ENCODE measurements at regions not wholly inside any gene's neighbourhood (a gene's known extent, or its start where the extent isn't known, plus 50 kb on each side); places are given as distances from the start of the nearest gene placed in this dataset.

GRCh38 chr1:95620076-95620475 is 386.1 kb downstream of the RWDD3 start:
- Histone ChIP-seq H3K4me2 (ENCODE audit: low read depth, low read length) (no peak overlapping the region), H3K27me3 (ENCODE audit: control insufficient read depth in 1 of 2, insufficient read depth in 2 of 2, low read length in 2 of 2) (no peaks in the 10 kb centered on the region), H3K4me3 (replicated peaks in 1 of 3; ENCODE audit: insufficient read depth in 1 of 3, low read depth in 2 of 3, low read length in 3 of 3) (no peak overlapping the region), H3K9me3 (ENCODE audit: low read length) (no peaks in the 10 kb centered on the region), H3K27ac (ENCODE audit: extremely low read length, insufficient read depth, low read length) (no peak overlapping the region), H4K20me1 (ENCODE audit: insufficient read depth, low read length) (no peaks in the 10 kb centered on the region), H3K36me3 (replicated peaks in 1 of 2; ENCODE audit: control insufficient read depth in 1 of 2, insufficient read depth in 2 of 2, low read length in 2 of 2) (no peaks in the 10 kb centered on the region), H3K9ac (ENCODE audit: insufficient read depth, low read depth, low read length) (no peak overlapping the region), H2AFZ (ENCODE audit: low read length) (no peak overlapping the region), H3K79me2 (ENCODE audit: insufficient read depth, low read length) (no peaks in the 10 kb centered on the region), H3K4me1 (ENCODE audit: insufficient read depth, low read length) (peaks cover 2% of the 10 kb centered on the region; the same call in 1 of the 2 replicates)
- WGBS (ENCODE audit: low lambda C conversion rate): 55% methylated on average over 5 of the region's 5 CpGs
- ChIA-PET POLR2A (no interaction called here), CTCF (ENCODE audit: low intra/inter-chr PET ratio, low total read pairs) (no interaction called here)
- TF ChIP-seq MAFK (conservative IDR thresholded peaks at IDR 0.05 in 1 of 2, IDR thresholded peaks at IDR 0.05 in 1 of 2; ENCODE audit: low read length in 2 of 2) (peak in 1 of 2 experiments; percentile 34; a peak in 3 of 4 replicates), HMGXB3 (CRISPR knock-in tag; IDR thresholded peaks at IDR 0.05; ENCODE audit: borderline replicate concordance) (no peak)
- no peak for ATAC-seq
- in situ Hi-C loops (cut with HindIII; ENCODE audit: extremely low pct_ligation_motif_present, low pct_unique_long_range_greater_than_20kb) (no loop called here), intact Hi-C loops (cut with micrococcal nuclease; ENCODE audit: unreplicated experiment) (no loop called here)
- no peak for DNase-seq (ENCODE audit: low spot score)
- FAIRE-seq: no peak
- no TSS peak for BruUV-seq (replicated peaks)

- FAIRE-seq: no peak
- no TSS peak for BruUV-seq (replicated peaks)
- Histone ChIP-seq H3K27ac (ENCODE audit: extremely low read length, insufficient read depth, low read length) (no peak overlapping the region), H3K79me2 (ENCODE audit: insufficient read depth, low read length) (no peaks in the 10 kb centered on the region), H4K20me1 (ENCODE audit: insufficient read depth, low read length) (no peaks in the 10 kb centered on the region), H3K4me3 (replicated peaks in 1 of 3; ENCODE audit: insufficient read depth in 1 of 3, low read depth in 2 of 3, low read length in 3 of 3) (no peak overlapping the region), H3K27me3 (ENCODE audit: control insufficient read depth in 1 of 2, insufficient read depth in 2 of 2, low read length in 2 of 2) (no peaks in the 10 kb centered on the region), H3K9ac (ENCODE audit: insufficient read depth, low read depth, low read length) (no peak overlapping the region), H3K36me3 (replicated peaks in 1 of 2; ENCODE audit: control insufficient read depth in 1 of 2, insufficient read depth in 2 of 2, low read length in 2 of 2) (no peaks in the 10 kb centered on the region), H3K9me3 (ENCODE audit: low read length) (no peaks in the 10 kb centered on the region), H3K4me2 (ENCODE audit: low read depth, low read length) (no peak overlapping the region), H3K4me1 (ENCODE audit: insufficient read depth, low read length) (peaks cover 10% of the 10 kb centered on the region), H2AFZ (ENCODE audit: low read length) (no peak overlapping the region)
- POLR2A ChIA-PET: no interaction called here
- 28% methylated on average over 5 of the region's 5 CpGs for WGBS (ENCODE audit: low lambda C conversion rate)
- no peak for DNase-seq (ENCODE audit: low spot score)
- intact Hi-C loops (cut with micrococcal nuclease; ENCODE audit: unreplicated experiment) (no loop called here), in situ Hi-C loops (cut with HindIII; ENCODE audit: extremely low pct_ligation_motif_present, low pct_unique_long_range_greater_than_20kb) (no loop called here)
- ATAC-seq: no peak
- CTCF ChIA-PET (ENCODE audit: low intra/inter-chr PET ratio, low total read pairs): no interaction called here
- TF ChIP-seq DBP (CRISPR knock-in tag; IDR thresholded peaks at IDR 0.05; ENCODE audit: not compliant biosample characterization) (no peak), KDM2A (CRISPR knock-in tag; IDR thresholded peaks at IDR 0.05; ENCODE audit: borderline replicate concordance, low read depth) (no peak), ZSCAN30 (CRISPR knock-in tag; IDR thresholded peaks at IDR 0.05) (no peak), ZFP82 (CRISPR knock-in tag; IDR thresholded peaks at IDR 0.05; ENCODE audit: borderline replicate concordance) (no peak), ZNF776 (CRISPR knock-in tag; IDR thresholded peaks at IDR 0.05) (no peak), PLSCR1 (CRISPR knock-in tag; IDR thresholded peaks at IDR 0.05; ENCODE audit: borderline replicate concordance) (no peak), BCLAF1 (IDR thresholded peaks at IDR 0.05) (no peak)
These were observed 388.6 kb downstream of the RWDD3 start for GRCh38 chr1:95622609-95623008.
